SKM-1 (cell line): ENCODE measurements at regions not wholly inside any gene's neighbourhood (a gene's known extent, or its start where the extent isn't known, plus 50 kb on each side); places are given as distances from the start of the nearest gene placed in this dataset.
"Not testable (repeated sequence)": the region's sequence is repeated elsewhere in the genome, so short reads cannot be mapped to it uniquely, and the experiment has no call there.

ENCODE experiments used
- DNase-seq: peaks from one replicate; lab custom pipeline; 2025; ENCODE audit not compliant: unreplicated experiment; lab: John Stamatoyannopoulos, UW

DNA sequence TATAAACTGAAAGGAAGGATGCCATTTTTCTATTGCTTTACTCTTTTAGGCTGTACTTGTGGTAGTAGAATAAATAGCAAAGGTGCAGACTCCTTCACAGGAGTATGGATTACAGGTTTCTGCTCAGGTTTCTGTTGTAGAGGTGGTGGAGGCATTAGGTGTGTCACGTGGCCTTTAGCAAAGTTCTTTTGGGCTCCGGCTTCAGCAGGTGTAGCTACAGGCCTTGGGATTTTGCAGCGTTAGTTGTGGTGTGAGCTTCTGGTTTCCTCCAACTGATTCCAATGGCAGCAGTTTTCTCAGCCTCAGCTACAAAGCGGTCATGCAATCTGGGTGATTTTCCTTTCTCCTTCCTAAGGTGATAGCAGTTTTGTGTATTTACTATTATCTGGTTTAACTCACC lies 255.8 kb upstream of the GK2 start:
- no peak for DNase-seq

DNA sequence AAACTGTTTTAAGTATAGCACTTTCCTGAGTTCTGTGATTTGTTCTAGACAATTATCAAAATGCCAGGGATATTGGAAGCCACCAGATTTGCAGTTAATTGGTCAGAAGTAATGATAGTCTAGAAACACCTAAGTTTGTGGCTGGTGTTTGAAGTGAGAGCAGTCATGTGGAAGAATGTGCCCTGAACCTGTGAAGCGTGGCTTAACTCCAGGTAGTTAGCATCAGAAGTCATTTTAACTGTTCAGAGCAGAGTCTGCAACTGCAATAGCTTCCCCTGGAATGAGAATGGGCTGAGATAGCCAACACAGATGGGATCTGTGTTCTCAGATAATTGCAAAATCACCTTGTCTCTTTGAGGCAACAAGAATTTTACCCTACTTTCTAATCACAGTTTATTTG lies 255.1 kb upstream of the GK2 start:
- DNase-seq: no peak

DNA sequence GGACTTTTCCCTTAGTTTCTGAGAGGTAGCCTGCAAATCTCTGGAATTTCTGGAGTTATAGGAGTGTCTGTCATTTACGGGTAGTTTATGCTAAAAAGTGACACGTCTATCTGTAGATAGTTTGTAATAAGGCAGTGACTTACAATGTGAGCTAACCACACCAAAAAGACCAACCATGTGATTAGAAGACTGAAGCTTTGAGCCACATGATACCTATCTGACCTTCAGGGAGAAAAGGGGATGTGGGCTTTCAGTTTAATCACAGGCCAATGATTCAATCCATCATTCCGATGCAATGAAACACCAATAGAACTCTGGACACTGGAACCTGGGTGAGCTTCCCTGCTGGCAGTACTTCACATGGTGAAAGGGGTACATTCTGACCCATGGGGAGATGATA lies 254.6 kb upstream of the GK2 start:
- DNase-seq: no peak

DNA sequence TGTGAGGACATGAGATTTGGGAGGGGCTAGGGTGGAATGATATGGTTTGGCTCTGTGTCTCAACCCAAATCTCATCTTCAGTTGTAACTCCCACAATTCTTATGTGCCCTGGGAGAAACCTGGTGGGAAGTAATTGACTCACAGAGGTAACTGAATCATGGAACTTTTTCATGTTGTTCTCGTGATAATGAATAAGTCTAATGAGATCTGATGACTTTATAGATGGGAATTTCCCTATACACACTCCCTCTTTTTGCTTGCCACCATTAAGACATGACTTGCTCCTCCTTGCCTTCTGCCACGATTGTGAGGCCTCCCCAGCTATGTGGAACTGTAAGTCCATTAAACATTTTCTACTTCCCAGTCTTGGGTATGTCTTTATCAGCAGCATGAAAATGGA lies 253.2 kb upstream of the GK2 start:
- DNase-seq: no peak

DNA sequence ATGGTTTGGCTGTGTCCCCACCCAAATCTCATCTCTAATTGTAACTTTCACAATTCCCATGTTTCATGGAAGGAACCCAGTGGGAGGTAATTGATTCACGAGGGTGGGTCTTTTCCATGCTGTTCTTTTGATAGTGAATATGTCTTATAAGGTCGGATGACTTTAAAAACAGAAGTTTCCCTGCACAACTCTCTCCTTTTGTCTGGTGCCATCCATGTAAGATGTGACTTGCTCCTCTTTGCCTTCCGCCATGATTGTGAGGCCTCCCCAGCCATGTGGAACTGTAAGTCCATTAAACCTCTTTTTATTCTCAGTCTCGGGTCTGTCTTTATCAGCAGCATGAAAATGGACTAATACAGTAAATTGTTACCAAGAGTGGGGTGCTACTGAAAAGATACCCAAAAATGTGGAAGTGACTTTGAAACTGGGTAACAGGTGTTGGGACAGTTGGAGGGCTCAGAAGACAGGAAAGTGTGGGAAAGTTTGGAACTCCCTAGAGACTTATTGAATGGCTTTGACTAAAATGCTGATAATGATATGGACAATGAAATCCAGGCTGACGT lies 251.4 kb upstream of the GK2 start:
- DNase-seq: not testable (repeated sequence)

DNA sequence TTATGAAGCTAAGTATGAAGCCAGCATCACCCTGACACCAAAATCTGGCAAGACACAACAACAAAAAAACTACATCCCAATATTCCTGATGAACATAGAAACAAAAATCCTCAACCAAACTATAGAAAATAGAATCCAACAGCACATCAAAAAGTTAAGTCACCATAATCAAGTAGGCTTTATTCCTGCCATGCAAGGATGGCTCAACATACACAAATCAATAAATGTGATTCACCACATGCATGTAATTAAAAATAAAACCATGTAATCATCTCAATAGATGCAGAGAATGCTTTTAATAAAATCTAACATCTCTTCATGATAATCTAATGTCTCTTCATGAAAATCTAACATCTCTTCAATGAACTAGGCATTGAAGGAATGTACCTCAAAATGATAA lies 249.4 kb upstream of the GK2 start:
- DNase-seq: no peak

DNA sequence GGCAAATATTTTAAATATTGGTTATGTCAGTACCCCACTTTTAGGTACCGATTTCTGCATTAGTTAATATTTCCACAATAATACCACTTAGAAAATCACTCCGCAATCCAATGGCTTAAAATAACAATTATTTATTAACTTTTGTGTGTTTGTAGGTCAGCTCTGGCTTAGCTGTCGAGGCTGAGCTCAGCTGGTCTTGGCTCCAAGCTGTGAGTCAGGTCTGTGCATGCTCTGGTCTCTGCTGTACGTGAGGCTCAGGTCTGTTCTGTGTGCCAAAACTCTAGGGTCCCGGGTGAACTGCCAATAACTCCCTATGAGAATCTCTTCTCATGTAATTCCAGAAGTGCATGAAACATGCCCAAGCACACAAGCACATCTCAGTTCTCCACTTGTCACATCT lies 245.8 kb upstream of the GK2 start:
- no peak for DNase-seq

DNA sequence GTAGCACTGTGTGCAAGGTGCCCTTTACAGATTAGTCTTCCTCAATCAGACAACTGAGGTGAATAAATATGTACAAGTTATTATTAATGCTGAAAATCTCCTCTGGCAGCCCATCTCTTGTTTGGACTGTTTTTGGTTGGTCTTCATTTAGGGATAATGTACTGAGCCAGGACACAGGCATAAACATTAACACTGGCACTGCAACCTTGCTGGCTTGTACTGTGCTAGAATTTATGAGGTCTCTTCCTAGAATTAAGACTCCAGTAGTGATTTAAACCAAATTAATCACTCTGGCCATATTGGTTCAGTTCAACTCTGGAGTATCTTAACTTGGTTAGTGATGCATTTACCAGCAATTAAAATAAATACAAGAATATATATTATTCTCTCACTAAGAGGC lies 244.7 kb upstream of the GK2 start:
- DNase-seq: no peak

DNA sequence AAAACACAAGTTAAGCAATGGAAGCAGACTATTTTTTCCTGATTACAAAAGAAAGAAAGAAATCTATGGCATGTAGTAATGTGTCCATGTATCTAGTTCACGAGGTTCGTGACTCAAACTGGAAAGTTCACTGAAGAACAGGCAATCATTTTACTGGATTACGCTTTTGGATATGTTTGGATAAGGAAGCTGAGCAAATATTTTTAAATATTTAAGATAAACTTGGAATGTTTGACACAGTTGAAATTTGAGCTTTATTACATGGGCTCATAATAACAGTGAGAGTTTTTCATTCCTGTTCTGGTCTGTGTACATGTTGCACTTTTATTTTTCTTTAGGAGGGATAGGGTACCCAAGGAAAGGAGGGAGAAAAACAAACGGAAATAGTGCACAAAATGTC lies 244.2 kb upstream of the GK2 start:
- DNase-seq: no peak

DNA sequence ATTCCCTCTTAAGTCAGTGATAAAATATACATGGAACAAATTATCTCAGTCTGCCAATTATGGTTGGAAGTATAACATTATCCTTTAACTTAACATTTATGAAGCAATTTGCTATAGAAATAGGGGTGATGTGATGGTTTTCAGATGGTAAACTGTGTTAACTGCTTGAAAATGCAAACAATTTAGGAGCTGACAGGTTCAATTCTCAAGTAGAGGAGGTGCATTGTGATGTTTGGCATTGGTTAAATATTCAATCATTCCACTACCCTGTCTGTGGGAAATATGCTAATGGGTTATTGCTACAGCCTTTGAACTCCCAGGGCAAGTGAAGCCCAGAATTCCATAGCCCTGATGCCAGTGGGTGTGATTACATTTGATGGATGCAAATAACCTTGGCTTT lies 243.4 kb upstream of the GK2 start:
- no peak for DNase-seq

DNA sequence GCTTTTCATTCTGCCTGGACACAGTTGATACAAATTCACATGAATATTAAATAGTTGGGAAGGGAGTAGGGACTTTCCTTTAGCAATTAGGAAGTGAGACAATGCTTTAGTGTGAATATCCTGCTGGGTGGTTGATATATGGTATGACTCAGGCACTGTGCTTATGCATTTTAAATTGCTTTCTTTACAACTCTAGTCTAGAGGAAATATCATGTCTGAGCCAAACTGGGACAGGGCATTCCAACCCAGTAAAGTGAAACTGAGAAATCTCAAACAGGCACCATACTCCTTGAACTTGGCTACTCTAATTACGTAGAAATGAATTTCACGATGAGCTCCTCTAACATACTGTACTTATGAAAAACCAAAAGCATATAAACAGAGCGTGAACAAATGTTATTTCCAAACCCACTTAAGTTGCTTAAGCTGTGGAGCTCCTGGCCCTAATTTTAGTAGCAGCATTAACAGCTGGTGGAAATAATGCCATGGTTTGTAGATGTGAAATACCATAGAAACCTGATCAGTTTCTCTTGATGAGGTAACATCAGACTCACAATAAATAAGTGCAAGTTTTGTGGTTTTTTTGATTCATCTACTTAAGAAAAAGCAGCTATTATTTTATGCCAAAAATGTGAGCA lies 242.9 kb upstream of the GK2 start:
- DNase-seq: no peak

DNA sequence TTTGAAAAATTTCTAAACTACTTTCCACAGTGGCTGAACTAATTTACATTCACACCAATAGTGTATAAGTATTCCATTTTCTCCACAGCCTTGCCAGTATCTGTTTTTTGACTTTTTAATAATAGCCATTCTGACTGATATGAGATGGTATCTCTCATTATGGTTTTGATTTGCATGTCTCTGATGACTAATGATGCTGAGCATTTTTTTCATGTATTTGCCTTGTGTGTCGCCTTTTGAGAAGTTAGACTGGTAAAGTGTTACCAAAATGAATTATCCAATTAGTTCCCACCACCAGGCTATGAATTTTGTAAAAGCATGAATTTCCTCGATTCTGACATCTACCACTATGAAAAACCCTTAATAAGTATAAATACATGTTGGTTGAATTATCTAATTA lies 242.2 kb upstream of the GK2 start:
- DNase-seq: no peak

DNA sequence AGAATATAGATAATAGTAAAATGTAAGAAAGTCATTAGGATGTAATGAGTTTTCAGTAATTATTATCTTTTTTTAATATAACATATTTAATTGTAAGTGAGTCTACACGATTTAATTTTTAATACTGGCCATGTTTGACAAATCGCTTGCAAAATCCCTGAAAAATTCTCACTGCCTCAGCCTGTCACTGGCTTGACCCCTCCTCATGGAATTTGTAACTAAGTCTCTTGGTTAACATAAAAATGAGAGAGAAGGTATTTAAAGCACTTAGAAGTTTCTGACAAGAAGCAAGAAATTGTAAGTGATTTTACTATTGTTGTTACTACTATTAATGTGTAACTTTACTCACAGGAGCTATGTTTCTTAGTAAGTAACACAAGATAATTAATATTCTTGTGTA lies 237.9 kb upstream of the GK2 start:
- DNase-seq: no peak

DNA sequence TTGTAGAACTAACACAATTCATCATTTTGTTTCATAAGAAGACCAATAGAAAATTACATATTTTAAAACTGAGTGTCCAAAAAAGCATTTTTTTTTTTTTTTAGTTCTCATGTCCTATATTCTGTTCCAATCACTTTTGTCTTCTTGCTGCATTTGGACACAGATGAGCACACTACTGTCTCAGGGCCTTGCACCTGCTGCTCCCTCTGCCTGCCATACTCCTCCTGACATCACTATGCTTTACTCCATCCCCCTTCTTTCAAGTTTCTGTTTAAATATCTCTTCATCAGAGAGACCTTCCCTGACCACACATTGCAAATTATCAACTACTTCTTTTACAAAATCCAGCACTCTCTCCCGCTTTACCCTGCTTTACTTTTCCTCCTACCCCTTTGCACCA lies 230.7 kb upstream of the GK2 start:
- DNase-seq: no peak

DNA sequence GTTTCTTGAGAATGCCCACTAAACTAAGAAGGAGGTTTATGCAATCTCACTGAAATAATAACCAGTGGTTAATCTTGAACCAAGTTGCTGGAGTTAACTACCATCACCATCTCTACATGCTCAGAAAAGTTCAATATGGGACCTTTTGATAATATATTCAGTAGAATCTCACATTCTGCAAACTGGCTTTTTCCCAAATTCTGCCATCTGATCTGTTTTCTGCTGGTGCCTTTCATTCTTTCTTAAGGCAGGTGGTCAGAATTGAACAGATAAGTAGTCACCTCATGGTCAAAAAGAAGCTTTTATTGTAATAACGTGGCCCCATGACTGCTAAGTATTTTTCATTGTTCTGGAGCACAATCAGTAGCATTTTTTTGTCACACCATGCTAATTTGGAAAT lies 229.0 kb upstream of the GK2 start:
- DNase-seq: no peak

DNA sequence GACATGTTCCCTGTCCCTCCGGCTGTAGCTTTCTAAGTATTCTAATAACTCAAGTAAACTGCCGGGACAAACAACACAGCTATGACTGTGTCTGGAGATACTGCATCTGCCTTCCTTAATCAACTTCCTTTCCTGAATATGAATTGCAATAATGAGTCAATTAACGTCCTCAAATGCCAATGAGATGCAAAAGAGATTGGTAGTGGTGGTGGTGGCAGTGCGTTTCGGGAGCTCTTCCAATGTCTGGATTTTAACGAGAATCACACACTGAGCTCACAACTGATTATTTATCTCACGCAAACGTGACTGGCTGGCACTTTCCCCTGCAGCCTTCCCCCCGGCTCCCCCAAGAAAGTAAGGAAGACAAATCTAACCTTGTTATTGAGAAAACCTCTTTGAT lies 226.1 kb upstream of the GK2 start:
- no peak for DNase-seq

DNA sequence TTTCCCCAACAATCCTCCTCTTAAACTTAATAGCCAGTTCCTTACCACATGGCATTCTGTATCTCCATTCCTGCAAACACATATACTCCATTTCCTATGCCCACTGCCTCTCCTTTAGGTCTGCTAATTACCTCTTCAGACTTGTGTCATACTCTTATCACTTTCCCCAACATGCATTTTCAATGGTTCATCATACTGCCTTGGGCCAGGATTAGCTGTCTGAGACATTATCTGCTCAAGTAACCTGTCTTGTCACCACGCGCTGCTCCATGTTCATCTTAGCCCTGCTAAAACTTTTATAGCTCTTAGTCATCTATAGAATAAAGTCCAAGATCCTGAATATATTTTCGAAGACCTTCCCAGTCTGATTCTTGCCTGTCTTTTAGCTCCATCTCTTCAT lies 224.1 kb upstream of the GK2 start:
- no peak for DNase-seq

DNA sequence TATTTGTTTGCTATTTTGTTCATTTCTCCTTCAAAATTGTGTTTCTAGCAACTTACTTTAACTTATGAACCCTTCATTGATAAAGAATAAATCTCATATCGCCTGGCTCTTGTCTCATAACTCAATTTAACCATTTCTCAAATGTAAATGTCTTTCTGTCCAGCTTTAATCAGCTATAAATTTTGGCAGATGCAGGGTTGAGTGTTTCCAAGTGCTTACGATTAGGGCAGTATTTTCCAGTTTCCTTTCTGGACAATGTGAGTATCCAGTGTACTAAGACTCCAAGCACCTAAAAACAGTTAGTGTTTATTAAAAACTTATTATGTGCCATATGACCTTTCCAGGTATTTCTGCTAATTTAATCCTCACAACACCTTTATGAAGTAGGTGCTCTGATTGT lies 218.6 kb upstream of the GK2 start:
- no peak for DNase-seq

DNA sequence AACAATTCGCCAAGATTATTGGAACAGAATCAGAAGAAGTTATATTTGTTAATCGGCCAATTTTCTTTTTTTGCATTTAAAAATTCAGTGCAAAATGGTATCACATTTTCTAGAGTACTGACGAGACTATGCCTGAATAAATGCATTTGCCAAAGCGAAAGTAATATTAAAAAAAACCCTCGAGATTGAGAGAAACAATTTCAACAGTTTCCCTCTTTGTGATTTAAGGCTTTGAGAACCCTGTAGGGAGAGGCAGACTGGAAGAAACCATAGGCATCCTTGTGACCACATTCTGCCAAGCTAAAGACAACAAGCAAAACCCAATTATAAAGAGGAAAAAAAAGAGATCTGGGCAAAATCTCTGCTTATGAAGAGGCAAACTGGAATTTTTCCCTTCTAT lies 218.1 kb upstream of the GK2 start:
- no peak for DNase-seq

DNA sequence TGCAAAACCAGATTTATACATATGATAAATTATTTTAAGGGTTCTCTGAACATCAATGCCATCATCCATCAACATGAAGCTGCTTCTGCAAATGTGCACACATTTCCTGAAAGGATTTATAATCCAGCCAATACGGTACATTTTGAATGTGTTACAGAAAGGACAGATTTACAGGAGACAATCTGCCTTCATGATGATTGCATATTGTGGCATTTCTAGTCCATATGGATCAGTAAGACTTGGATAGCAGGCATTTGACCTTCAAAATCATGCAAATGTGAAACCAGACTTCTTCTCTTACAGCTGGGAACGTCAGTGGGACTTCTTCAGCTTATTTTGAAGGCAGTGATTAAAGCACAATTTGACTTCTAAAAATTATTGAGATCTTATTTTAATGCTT lies 217.3 kb upstream of the GK2 start:
- no peak for DNase-seq

DNA sequence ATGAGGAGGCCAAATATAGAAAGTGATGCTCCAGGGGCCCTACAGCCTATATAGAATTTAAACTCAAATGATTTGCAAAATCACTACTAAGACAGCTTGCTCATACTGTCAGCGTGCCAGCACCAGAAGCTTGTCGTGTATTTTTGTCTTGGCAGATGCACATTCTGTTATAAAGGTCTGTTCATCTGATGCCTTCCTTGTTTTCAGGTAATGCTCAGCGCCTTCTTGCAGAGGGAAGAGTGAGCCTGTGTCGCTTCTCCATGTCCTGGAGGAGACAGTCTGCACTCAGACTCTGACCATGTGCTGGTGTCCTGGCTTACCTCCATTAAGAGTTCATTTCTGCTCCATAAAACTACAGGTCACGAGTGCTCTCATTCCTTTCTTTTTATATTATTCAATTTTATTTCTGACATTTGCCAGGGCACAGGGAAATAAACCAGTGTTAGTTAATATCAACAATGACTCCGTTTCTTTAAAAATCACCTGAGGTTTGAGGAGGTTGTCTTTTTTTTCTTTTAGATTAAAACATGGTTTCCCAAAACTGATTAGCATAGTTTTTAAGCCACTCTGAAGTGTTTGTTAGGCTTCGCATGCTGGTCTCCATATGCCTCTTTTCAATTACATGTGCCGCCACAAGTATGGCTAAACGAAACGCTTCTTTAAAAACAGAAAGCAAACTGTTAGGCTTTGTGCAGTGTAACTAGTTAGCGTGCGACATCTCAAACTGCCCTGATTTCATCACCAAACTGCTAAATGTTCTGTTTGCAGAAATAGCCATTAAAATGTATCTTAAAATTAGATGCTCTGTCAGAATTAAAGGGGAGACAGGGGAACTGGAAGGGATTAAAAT lies 215.2 kb upstream of the GK2 start:
- no peak for DNase-seq

DNA sequence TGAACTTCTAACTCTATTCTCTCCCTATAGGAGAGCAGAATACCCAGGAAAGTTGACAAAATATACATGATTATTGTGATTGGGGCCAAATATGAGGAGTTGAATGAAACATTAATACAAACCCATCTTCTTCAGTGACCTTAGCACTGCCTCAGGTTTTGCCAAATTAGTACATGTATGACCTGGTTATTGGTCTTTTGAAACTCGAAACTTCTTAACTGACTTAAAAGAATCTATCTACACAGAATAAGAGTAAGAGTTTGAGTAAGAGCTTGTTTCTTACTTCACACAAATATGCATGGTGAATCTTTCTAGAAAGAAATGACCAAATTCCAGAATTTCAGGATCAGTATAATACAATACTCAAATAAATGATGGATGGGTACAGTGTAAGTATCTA lies 213.0 kb upstream of the GK2 start:
- DNase-seq: no peak

DNA sequence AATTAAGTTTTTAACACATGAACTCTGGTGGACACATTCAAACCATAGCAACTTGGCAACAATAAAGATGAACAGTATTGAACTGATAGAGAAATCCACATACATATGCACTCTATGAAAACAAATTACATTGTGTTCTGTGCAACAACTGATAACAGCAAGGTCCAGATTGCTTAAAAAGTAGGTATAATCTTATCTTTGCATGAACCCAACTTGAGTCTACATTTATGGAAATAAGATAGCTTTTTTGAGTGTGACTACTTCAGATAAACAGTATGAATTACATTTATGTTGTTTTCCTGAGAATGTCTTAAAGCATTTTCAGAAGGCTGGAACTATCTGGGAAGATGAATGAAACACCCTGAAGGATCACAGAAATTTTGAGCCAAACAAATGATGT lies 212.6 kb upstream of the GK2 start:
- DNase-seq: no peak
